ENCODE measurements at regions not wholly inside any gene's neighbourhood (a gene's known extent, or its start where the extent isn't known, plus 50 kb on each side); places are given as distances from the start of the nearest gene placed in this dataset.
A peak's percentile ranks its signal among the peaks of the same experiment; 100 is the strongest.

DNA sequence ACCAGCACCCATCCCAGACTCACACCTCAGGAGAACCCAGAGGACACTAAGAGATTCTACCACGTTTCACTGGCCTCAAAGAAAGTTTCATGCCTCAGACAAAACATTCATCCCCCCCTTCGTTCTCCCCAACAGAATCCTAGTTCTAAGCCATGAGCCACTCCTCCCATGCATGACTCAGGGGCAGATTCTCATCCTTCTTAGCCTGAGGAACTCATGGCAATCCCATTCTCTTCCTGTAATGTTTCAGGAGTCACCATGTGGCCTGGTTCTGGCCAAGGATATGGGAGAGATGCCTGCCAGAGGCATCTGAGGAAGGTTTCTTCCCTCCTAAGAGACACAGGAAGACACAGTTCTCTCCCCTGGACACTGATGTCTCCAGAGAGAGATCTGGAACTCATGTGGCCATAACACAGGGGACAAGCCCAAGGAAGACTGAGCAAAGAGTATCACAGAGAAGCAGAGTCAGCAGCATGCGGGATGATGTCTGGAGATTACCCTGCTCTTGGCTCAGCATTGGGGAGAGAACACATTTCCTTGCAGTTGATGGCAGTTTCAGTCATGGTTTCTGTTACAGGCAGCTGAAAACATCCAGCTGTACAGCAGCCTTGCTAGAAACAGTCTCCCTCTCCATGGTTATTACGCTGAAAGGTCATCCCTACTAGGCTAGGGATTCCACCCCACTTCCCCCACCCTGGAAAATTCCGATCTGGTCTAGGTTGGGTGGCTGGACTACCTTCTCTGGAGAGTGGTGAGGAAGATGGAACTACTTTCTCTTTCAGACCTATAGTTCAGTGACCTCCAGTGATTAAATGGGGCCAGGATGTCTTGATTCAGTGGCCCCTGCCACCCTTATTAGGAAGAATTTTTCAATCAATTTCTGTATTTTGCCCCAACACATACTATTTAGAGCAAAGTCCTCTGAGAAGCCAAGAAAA lies 115.4 kb downstream of the ZNF608 start:
- H3K4me3 Mint-ChIP-seq = no peak overlapping the region
- H3K4me1 Mint-ChIP-seq (ENCODE audit: low read depth in 2 of 2) = peaks cover 0 to 2% of the 10 kb centered on the region in 2 donors
- H3K9me3 Mint-ChIP-seq = peaks cover 3% of the 10 kb centered on the region
- no peak for DNase-seq (ENCODE audit: low spot score)
- H3K27ac Mint-ChIP-seq = no peak overlapping the region
- no peaks in the 10 kb centered on the region for H3K36me3 Mint-ChIP-seq
- peaks cover 34 to 51% of the 10 kb centered on the region in 2 donors for H3K27me3 Mint-ChIP-seq
- no peak for ATAC-seq

GRCh38 chr5:124628721-124629596 lies 117.5 kb downstream of the ZNF608 start:
- peaks cover 0 to 2% of the 10 kb centered on the region in 2 donors for H3K4me1 Mint-ChIP-seq (ENCODE audit: low read depth in 2 of 2)
- no peak overlapping the region for H3K4me3 Mint-ChIP-seq
- peaks cover 3% of the 10 kb centered on the region for H3K9me3 Mint-ChIP-seq
- H3K27ac Mint-ChIP-seq = no peak overlapping the region
- DNase-seq (ENCODE audit: low spot score) (no peak), ATAC-seq (peak; percentile 24 to 34)
- no peaks in the 10 kb centered on the region for H3K36me3 Mint-ChIP-seq
- H3K27me3 Mint-ChIP-seq = peaks cover 37 to 53% of the 10 kb centered on the region in 2 donors

DNA sequence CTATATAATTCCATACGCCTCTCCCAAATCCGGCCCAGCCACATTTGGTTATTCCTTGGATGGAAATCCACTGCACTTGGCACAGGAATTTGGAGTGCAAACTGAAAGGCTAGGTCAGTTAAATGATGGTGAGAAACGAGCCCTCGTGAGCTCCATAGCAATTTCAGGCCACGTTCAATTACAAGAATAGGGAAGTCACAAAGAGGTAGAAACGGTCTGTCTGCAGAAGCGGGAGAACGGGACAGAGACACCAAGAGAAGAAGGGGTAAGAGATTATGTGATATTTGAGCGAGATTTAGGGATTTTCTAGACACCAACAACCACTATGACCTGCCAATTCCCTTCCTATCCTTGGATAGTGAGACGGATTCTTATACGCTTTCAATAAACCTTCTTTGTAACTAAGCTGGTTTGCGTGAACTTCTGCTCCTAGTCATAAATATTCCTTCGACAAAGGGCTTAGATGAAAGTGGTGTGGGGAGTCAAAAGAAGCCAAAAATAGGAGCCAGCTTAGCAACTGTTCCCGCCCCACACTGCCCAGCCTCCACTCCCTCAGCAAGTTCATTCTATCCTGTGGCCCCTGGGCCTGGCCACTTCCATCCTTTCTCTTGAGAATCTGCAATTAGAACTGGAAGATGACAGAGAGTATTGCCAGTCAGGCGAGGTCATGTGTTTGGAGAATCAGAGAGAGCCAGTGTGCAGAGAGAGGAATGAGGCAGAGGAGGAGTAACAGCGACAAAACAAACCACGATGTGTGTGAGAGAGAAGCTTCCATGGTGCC lies 118.4 kb downstream of the ZNF608 start:
- ATAC-seq (no peak), DNase-seq (ENCODE audit: low spot score) (no peak)
- Mint-ChIP-seq H3K9me3 (peaks cover 3% of the 10 kb centered on the region), H3K36me3 (no peaks in the 10 kb centered on the region), H3K4me1 (ENCODE audit: low read depth in 2 of 2) (peaks cover 0 to 2% of the 10 kb centered on the region in 2 donors), H3K4me3 (no peak overlapping the region), H3K27me3 (peaks cover 35 to 48% of the 10 kb centered on the region in 2 donors), H3K27ac (peak overlapping the region in 1 of 2 donors; percentile 34)

- Mint-ChIP-seq H3K9me3 (no peaks in the 10 kb centered on the region), H3K4me3 (no peak overlapping the region), H3K36me3 (no peaks in the 10 kb centered on the region), H3K27me3 (peaks cover 35 to 48% of the 10 kb centered on the region in 2 donors), H3K27ac (no peak overlapping the region), H3K4me1 (ENCODE audit: low read depth in 2 of 2) (peaks cover 0 to 2% of the 10 kb centered on the region in 2 donors)
- DNase-seq (ENCODE audit: low spot score) (no peak), ATAC-seq (no peak)
Measured at GRCh38 chr5:124626053-124626452, 120.4 kb downstream of the ZNF608 start.

GRCh38 chr5:124623265-124623664 lies 123.2 kb downstream of the ZNF608 start:
- Mint-ChIP-seq H3K27me3 (peaks cover 31 to 48% of the 10 kb centered on the region in 2 donors), H3K36me3 (no peaks in the 10 kb centered on the region), H3K4me1 (ENCODE audit: low read depth in 2 of 2) (peaks cover 0 to 2% of the 10 kb centered on the region in 2 donors), H3K9me3 (no peaks in the 10 kb centered on the region), H3K4me3 (no peak overlapping the region), H3K27ac (no peak overlapping the region)
- DNase-seq (ENCODE audit: low spot score) (no peak), ATAC-seq (no peak)

- H3K4me1 Mint-ChIP-seq (ENCODE audit: low read depth in 2 of 2) = peaks cover 0 to 2% of the 10 kb centered on the region in 2 donors
- no peak overlapping the region for H3K4me3 Mint-ChIP-seq
- DNase-seq (ENCODE audit: low spot score) (no peak), ATAC-seq (no peak)
- no peaks in the 10 kb centered on the region for H3K9me3 Mint-ChIP-seq
- no peaks in the 10 kb centered on the region for H3K36me3 Mint-ChIP-seq
- no peak overlapping the region for H3K27ac Mint-ChIP-seq
- H3K27me3 Mint-ChIP-seq = peaks cover 27 to 44% of the 10 kb centered on the region in 2 donors
Measured at GRCh38 chr5:124622851-124623250, 123.6 kb downstream of the ZNF608 start.

GRCh38 chr5:124621279-124621678 lies 125.2 kb downstream of the ZNF608 start:
- DNase-seq (ENCODE audit: low spot score) (no peak), ATAC-seq (no peak)
- no peak overlapping the region for H3K4me3 Mint-ChIP-seq
- no peaks in the 10 kb centered on the region for H3K36me3 Mint-ChIP-seq
- H3K27ac Mint-ChIP-seq = no peak overlapping the region
- peaks cover 27 to 36% of the 10 kb centered on the region in 2 donors for H3K27me3 Mint-ChIP-seq
- H3K4me1 Mint-ChIP-seq (ENCODE audit: low read depth in 2 of 2) = no peaks in the 10 kb centered on the region
- no peaks in the 10 kb centered on the region for H3K9me3 Mint-ChIP-seq

- no peak for ATAC-seq
- Mint-ChIP-seq H3K9me3 (no peaks in the 10 kb centered on the region), H3K27me3 (peaks cover 27 to 36% of the 10 kb centered on the region in 2 donors), H3K4me3 (no peak overlapping the region), H3K36me3 (no peaks in the 10 kb centered on the region), H3K27ac (no peak overlapping the region), H3K4me1 (ENCODE audit: low read depth in 2 of 2) (no peaks in the 10 kb centered on the region)
- DNase-seq (ENCODE audit: low spot score) = no peak
Measured at GRCh38 chr5:124620743-124621142, 125.7 kb downstream of the ZNF608 start.

- DNase-seq (ENCODE audit: low spot score) = no peak
- H3K9me3 Mint-ChIP-seq = no peaks in the 10 kb centered on the region
- no peaks in the 10 kb centered on the region for H3K4me1 Mint-ChIP-seq (ENCODE audit: low read depth in 2 of 2)
- no peak overlapping the region for H3K4me3 Mint-ChIP-seq
- ATAC-seq = no peak
- no peak overlapping the region for H3K27ac Mint-ChIP-seq
- peaks cover 19 to 25% of the 10 kb centered on the region in 2 donors for H3K27me3 Mint-ChIP-seq
- no peaks in the 10 kb centered on the region for H3K36me3 Mint-ChIP-seq
Measured at GRCh38 chr5:124619121-124619520, 127.3 kb downstream of the ZNF608 start.

GRCh38 chr5:124617787-124618186 lies 128.7 kb downstream of the ZNF608 start:
- H3K4me1 Mint-ChIP-seq (ENCODE audit: low read depth in 2 of 2) = no peaks in the 10 kb centered on the region
- H3K36me3 Mint-ChIP-seq = no peaks in the 10 kb centered on the region
- H3K27me3 Mint-ChIP-seq = peaks cover 19 to 25% of the 10 kb centered on the region in 2 donors
- no peak overlapping the region for H3K4me3 Mint-ChIP-seq
- DNase-seq (ENCODE audit: low spot score) = no peak
- H3K9me3 Mint-ChIP-seq = no peaks in the 10 kb centered on the region
- no peak for ATAC-seq
- no peak overlapping the region for H3K27ac Mint-ChIP-seq

DNA sequence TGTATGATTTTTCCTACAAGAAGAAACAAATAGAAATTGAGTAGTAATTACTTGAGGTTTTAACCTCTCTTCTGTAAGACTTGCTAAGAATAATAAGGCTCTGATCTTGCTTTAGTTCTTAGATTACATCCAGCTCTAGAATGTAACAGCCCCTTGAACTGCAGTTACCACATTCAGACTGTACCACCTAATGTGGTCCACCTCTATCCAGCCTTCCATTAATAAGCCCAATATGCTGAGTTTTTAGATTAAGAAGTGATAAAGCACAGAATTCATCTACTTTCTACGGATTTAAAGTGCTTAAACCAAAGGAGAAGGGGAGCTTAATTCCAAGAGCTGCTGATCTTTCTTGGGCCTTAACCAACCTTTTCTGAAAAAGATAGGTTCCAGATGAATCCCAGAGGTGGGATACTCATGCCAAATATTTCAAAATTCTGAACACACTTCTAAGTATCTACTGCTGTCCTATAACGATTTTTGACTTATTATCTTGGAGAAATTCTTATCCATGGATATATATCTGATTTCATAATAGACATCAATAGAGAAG lies 131.5 kb downstream of the ZNF608 start:
- Mint-ChIP-seq H3K27me3 (peaks cover 17 to 19% of the 10 kb centered on the region in 2 donors), H3K27ac (no peak overlapping the region), H3K9me3 (peaks cover under 1% of the 10 kb centered on the region), H3K4me1 (ENCODE audit: low read depth in 2 of 2) (peaks cover under 1 to 4% of the 10 kb centered on the region in 2 donors), H3K4me3 (no peak overlapping the region), H3K36me3 (no peaks in the 10 kb centered on the region)
- no peak for DNase-seq (ENCODE audit: low spot score)
- ATAC-seq = no peak

- no peak overlapping the region for H3K27ac Mint-ChIP-seq
- ATAC-seq (no peak), DNase-seq (ENCODE audit: low spot score) (no peak)
- peaks cover 4 to 5% of the 10 kb centered on the region in 2 donors for H3K4me1 Mint-ChIP-seq (ENCODE audit: low read depth in 2 of 2)
- H3K27me3 Mint-ChIP-seq = peaks cover 20% of the 10 kb centered on the region in 2 donors
- H3K9me3 Mint-ChIP-seq = peaks cover 4% of the 10 kb centered on the region
- H3K4me3 Mint-ChIP-seq = no peak overlapping the region
- H3K36me3 Mint-ChIP-seq = no peaks in the 10 kb centered on the region
Measured at GRCh38 chr5:124614105-124614504, 132.3 kb downstream of the ZNF608 start.
